ENCODE measurements at regions not wholly inside any gene's neighbourhood (a gene's known extent, or its start where the extent isn't known, plus 50 kb on each side); places are given as distances from the start of the nearest gene placed in this dataset.

GRCh38 chr15:97598353-97598798, 362.1 kb upstream of the ARRDC4 start:
- TF ChIP-seq CTCF (IDR thresholded peaks at IDR 0.05; ENCODE audit: low read depth, low read length, poor library complexity, severe bottlenecking) (no peak), EZH2phosphoT487 (IDR thresholded peaks at IDR 0.05; ENCODE audit: borderline replicate concordance, low read length) (no peak)
